ENCODE measurements at regions not wholly inside any gene's neighbourhood (a gene's known extent, or its start where the extent isn't known, plus 50 kb on each side); places are given as distances from the start of the nearest gene placed in this dataset.
A peak's percentile ranks its signal among the peaks of the same experiment; 100 is the strongest.

GRCh38 chr12:125683748-125684381, 618.6 kb downstream of the AACS start:
- DNase-seq (ENCODE audit: low spot score) (no peak), ATAC-seq (ENCODE audit: low read depth) (peak; percentile 54; the same call in 2 of the 3 replicates)
- peak; percentile 51 for TF ChIP-seq CTCF (IDR thresholded peaks at IDR 0.05; ENCODE audit: poor library complexity, severe bottlenecking)
- Histone ChIP-seq H3K4me3 (ENCODE audit: severe bottlenecking) (no peak overlapping the region), H3K9me3 (ENCODE audit: severe bottlenecking) (no peaks in the 10 kb centered on the region), H3K36me3 (ENCODE audit: low read depth) (no peaks in the 10 kb centered on the region), H3K4me1 (ENCODE audit: insufficient read depth, poor library complexity, severe bottlenecking) (no peaks in the 10 kb centered on the region), H3K27me3 (ENCODE audit: insufficient read depth, poor library complexity, severe bottlenecking) (no peaks in the 10 kb centered on the region), H3K27ac (ENCODE audit: poor library complexity, severe bottlenecking) (no peak overlapping the region)

- no peak for ATAC-seq (ENCODE audit: low read depth)
- TF ChIP-seq CTCF (IDR thresholded peaks at IDR 0.05; ENCODE audit: poor library complexity, severe bottlenecking) = no peak
- H3K27ac ChIP-seq (ENCODE audit: poor library complexity, severe bottlenecking) = no peak overlapping the region
- no peaks in the 10 kb centered on the region for H3K4me1 ChIP-seq (ENCODE audit: insufficient read depth, poor library complexity, severe bottlenecking)
- DNase-seq (ENCODE audit: low spot score) = no peak
- no peaks in the 10 kb centered on the region for H3K36me3 ChIP-seq (ENCODE audit: low read depth)
- H3K9me3 ChIP-seq (ENCODE audit: severe bottlenecking) = no peaks in the 10 kb centered on the region
- H3K27me3 ChIP-seq (ENCODE audit: insufficient read depth, poor library complexity, severe bottlenecking) = no peaks in the 10 kb centered on the region
- no peak overlapping the region for H3K4me3 ChIP-seq (ENCODE audit: severe bottlenecking)
Observed at GRCh38 chr12:125684968-125685790, 619.9 kb downstream of the AACS start.

GRCh38 chr12:125685915-125686314, 620.7 kb downstream of the AACS start:
- no peak for TF ChIP-seq CTCF (IDR thresholded peaks at IDR 0.05; ENCODE audit: poor library complexity, severe bottlenecking)
- H3K27me3 ChIP-seq (ENCODE audit: insufficient read depth, poor library complexity, severe bottlenecking) = peaks cover 2% of the 10 kb centered on the region
- no peaks in the 10 kb centered on the region for H3K9me3 ChIP-seq (ENCODE audit: severe bottlenecking)
- DNase-seq (ENCODE audit: low spot score) = no peak
- no peaks in the 10 kb centered on the region for H3K4me1 ChIP-seq (ENCODE audit: insufficient read depth, poor library complexity, severe bottlenecking)
- no peak overlapping the region for H3K27ac ChIP-seq (ENCODE audit: poor library complexity, severe bottlenecking)
- H3K36me3 ChIP-seq (ENCODE audit: low read depth) = no peaks in the 10 kb centered on the region
- ATAC-seq (ENCODE audit: low read depth) = no peak
- H3K4me3 ChIP-seq (ENCODE audit: severe bottlenecking) = no peak overlapping the region

DNA sequence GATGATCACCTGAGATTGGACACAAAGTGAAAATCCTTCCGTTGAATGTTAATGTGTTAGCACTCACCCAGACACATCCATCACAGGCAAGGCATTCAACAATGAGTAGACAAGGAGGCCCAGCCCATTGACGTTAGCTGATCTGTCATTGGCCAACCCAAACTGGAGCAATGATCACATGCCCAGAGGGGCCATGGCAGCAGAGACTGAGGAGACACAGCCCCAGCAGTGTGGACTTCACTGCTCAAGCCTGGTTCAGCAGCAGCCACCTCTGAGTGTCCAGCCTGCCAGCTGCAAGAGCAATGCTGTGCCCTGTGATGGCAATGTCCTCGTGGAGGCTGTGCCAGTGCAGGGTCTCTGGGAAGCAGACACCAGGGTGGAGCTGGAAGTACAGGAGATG, 622.2 kb downstream of the AACS start:
- Histone ChIP-seq H3K36me3 (ENCODE audit: low read depth) (no peaks in the 10 kb centered on the region), H3K9me3 (ENCODE audit: severe bottlenecking) (no peaks in the 10 kb centered on the region), H3K4me1 (ENCODE audit: insufficient read depth, poor library complexity, severe bottlenecking) (no peaks in the 10 kb centered on the region), H3K27me3 (ENCODE audit: insufficient read depth, poor library complexity, severe bottlenecking) (peaks cover 3% of the 10 kb centered on the region), H3K4me3 (ENCODE audit: severe bottlenecking) (no peak overlapping the region), H3K27ac (ENCODE audit: poor library complexity, severe bottlenecking) (no peak overlapping the region)
- DNase-seq (ENCODE audit: low spot score) (no peak), ATAC-seq (ENCODE audit: low read depth) (no peak)
- TF ChIP-seq CTCF (IDR thresholded peaks at IDR 0.05; ENCODE audit: poor library complexity, severe bottlenecking) = no peak

GRCh38 chr12:125687820-125688219, 622.6 kb downstream of the AACS start:
- TF ChIP-seq CTCF (IDR thresholded peaks at IDR 0.05; ENCODE audit: poor library complexity, severe bottlenecking) = no peak
- no peak overlapping the region for H3K27ac ChIP-seq (ENCODE audit: poor library complexity, severe bottlenecking)
- no peaks in the 10 kb centered on the region for H3K36me3 ChIP-seq (ENCODE audit: low read depth)
- H3K9me3 ChIP-seq (ENCODE audit: severe bottlenecking) = no peaks in the 10 kb centered on the region
- no peaks in the 10 kb centered on the region for H3K4me1 ChIP-seq (ENCODE audit: insufficient read depth, poor library complexity, severe bottlenecking)
- peaks cover 3% of the 10 kb centered on the region for H3K27me3 ChIP-seq (ENCODE audit: insufficient read depth, poor library complexity, severe bottlenecking)
- no peak for DNase-seq (ENCODE audit: low spot score)
- ATAC-seq (ENCODE audit: low read depth) = no peak
- no peak overlapping the region for H3K4me3 ChIP-seq (ENCODE audit: severe bottlenecking)
